ENCODE measurements at regions not wholly inside any gene's neighbourhood (a gene's known extent, or its start where the extent isn't known, plus 50 kb on each side); places are given as distances from the start of the nearest gene placed in this dataset.

DNA sequence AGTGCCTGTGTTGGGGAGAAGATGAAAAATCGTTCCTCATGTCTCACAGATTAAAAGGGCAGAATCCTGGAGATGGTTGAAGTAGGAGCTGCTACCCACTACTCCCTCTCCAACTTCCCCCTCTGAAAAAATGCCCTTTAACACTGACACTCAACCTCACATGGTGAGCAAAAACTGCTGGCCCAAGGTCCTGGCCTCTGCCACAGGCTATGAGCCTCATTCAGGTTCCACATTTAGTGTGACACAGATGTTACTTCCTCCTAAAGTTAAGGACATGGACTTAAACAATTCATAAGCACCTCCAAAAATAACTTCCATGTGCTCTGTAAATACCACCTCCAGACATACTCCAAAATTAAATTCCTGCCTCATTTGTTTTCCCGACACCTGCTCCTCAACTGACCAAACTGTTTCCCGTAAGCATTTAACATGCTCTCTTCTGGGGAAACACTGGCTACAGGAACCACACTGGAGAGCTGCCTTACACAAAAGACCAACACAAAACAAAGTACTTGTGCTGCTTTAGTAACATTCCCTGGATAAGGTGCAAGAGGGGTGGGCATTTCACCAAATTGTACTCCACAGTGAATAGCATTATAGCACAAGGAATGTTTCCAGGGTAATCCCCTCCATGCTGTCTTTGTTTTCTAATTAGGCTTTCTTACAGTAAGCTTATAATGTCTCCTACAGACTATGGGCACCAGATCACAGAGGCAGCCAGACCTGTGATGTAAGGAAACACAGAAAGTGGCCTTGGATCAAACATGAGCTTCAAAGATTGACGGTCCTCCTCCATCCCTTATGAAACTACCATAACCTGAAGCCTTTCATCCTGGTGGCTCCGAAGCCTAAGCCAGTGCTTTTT lies 57.0 kb downstream of the PHLDA1 start:
- intact Hi-C loops (cut with DNase I): no loop called here
- no peak for DNase-seq (ENCODE audit: missing footprints)
- ATAC-seq: peak; percentile 40

DNA sequence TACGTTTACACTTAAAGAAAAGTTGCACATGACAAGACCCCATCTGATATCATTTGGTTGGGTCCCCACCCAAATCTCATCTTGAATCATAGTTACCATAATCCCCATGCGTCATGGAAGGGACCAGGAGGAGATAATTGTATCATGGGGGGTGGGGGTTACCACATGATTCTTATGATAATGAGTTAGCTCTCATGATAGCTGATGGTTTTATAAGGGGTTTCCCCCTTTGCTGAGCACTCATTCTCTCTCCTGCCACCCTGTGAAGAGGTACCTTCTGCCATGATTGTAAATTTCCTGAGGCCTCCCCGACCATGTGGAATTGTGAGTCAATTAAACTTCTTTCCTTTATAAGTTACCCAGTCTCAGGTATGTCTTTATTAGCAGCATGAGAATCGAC lies 60.3 kb downstream of the PHLDA1 start:
- intact Hi-C loops (cut with DNase I): no loop called here
- DNase-seq (ENCODE audit: missing footprints) (no peak), ATAC-seq (no peak)

DNA sequence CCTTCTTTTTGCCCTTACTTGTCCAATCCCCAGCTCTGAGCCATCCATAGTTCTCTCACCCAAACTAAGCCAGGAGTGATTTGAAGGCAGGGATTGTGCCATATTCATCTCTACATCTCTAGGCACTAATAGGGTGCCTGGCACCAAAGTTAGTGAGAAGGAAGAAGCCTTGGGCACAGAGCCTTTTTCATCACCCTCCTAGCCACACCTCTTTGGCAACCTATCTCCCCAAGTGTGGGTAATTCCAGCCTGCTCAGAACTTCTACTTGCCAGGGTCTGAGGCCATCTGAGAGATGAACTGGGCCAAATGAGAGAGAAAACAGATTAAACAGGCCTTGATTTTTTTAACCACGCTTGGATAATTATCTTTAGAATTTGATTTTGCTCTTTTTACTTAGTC lies 61.3 kb downstream of the PHLDA1 start:
- ATAC-seq (no peak), DNase-seq (ENCODE audit: missing footprints) (no peak)
- intact Hi-C loops (cut with DNase I): no loop called here

DNA sequence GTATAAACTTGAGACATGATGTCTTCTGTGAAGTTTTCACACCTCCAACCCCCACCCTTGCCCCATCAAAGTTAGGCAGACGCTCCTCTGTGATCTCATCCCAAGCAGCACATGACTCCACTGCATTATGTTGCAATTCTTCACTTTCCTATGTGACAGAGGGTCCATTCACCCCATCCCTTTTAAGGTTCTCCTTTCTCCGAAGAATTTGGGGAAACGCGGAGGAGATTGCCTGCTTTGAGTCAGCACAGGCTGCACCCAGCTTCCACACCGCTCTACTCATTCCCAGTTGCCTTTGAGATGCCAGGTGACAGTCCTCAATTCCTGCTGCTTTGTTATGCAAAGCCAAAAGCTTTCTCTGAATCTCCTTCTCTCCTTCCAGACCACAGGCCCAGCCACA lies 61.8 kb downstream of the PHLDA1 start:
- DNase-seq (ENCODE audit: missing footprints) (no peak), ATAC-seq (peak; percentile 62)
- intact Hi-C loops (cut with DNase I): no loop called here

- ATAC-seq (no peak), DNase-seq (ENCODE audit: missing footprints) (no peak)
- intact Hi-C loops (cut with DNase I): no loop called here
Observed at GRCh38 chr12:75965661-75966060, 65.9 kb downstream of the PHLDA1 start.

GRCh38 chr12:75964150-75964549 lies 67.4 kb downstream of the PHLDA1 start:
- ATAC-seq (peak; percentile 31), DNase-seq (ENCODE audit: missing footprints) (peak; percentile 74)
- intact Hi-C loops (cut with DNase I): no loop called here

GRCh38 chr12:75961878-75962277 lies 69.7 kb downstream of the PHLDA1 start:
- intact Hi-C loops (cut with DNase I): no loop called here
- DNase-seq (ENCODE audit: missing footprints) (no peak), ATAC-seq (no peak)

GRCh38 chr12:75960954-75961661 lies 70.5 kb downstream of the PHLDA1 start:
- no peak for ATAC-seq
- intact Hi-C loops (cut with DNase I): no loop called here
- no peak for DNase-seq (ENCODE audit: missing footprints)

DNA sequence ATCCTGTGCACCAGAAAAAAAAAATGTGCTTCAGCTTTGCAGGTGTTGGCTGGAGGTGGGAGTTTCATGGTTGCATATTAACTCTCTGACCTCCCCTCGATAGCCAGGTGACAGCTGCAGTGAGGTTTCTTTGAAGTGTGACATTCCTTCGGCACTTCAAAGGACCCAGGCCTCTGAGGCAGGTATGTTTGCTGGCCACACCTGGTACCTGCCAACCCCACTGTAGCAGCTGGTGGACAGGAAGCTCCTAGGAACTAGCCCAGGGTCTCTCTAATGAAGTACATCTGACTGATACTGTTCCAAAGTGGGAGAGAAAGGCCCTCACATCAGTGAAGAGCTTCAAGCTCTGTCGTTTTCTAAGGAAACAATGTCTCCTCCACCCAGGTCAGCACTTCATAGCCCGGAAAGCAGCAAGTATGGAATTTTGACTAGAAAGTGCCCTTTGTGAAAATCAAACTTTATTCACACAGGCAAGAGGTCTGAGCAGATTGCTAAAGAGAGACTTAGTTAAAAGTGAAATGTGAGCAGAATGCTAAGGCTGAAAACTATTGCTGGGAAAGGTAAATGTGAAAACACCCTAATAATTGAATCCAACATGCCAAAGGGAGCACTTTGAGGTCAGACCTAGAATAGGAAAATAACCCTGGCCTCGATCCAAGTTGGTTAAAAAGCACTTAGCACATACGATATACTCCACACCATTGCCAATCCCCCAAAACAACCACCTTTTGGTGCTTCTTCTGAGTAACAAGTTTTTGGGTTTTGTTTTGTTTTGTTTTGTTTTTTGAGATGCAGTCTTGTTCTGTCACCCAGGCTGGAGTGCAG lies 71.3 kb downstream of the PHLDA1 start:
- ATAC-seq: no peak
- no peak for DNase-seq (ENCODE audit: missing footprints)
- intact Hi-C loops (cut with DNase I): no loop called here

DNA sequence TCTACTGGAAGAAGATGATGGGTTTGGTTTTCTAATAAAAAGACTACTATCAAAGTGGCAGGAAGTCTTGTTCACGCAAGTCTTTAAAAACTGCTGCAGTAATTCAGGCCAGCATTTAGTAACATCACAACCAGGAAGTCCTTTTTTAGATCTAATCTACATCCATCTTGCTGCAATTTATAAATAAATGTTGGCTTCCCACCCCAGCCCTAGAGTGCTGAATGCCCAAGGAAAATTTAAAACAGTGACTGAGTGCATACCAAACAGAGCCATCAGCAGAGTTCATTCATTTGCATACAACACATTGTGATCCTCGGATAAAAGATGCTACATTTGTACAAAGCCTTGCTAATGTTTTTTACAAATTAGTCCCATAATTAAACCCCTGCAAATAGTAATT lies 72.1 kb downstream of the PHLDA1 start:
- ATAC-seq (no peak), DNase-seq (ENCODE audit: missing footprints) (no peak)
- intact Hi-C loops (cut with DNase I): no loop called here

DNA sequence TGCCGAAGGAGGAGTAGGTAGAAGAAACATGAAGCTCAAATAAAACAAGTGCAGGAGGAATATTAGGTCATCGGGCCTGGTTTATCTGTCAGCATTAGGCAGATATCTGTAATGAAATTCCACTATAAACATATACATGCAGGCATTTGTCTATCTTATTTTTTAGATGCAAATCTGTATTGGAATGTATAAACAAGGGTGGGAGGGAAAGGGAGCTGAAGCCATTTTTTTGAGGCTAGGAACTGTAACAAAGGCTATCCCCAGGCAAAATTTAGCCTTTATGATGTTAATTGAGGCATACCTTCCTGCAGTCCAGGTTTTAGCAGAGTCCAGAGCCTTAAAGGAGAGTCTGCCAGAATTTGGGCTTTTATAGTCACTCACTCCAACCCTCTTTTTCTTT lies 72.5 kb downstream of the PHLDA1 start:
- intact Hi-C loops (cut with DNase I): no loop called here
- no peak for DNase-seq (ENCODE audit: missing footprints)
- ATAC-seq: no peak

GRCh38 chr12:75955251-75955650 lies 76.3 kb downstream of the PHLDA1 start:
- intact Hi-C loops (cut with DNase I): no loop called here
- DNase-seq (ENCODE audit: missing footprints) (no peak), ATAC-seq (no peak)

GRCh38 chr12:75954749-75955148 lies 76.8 kb downstream of the PHLDA1 start:
- DNase-seq (ENCODE audit: missing footprints): no peak
- intact Hi-C loops (cut with DNase I): loop anchor here (5.0 kb wide), 1 partner anchor 42 kb away; no protein-coding TSS in a partner anchor
- ATAC-seq: no peak

- ATAC-seq (peak; percentile 84), DNase-seq (ENCODE audit: missing footprints) (no peak)
- intact Hi-C loops (cut with DNase I): loop anchor here (5.0 kb wide), 1 partner anchor 42 kb away; no protein-coding TSS in a partner anchor
Observed at GRCh38 chr12:75954041-75954440, 77.5 kb downstream of the PHLDA1 start.

GRCh38 chr12:75953312-75953906 lies 78.2 kb downstream of the PHLDA1 start:
- DNase-seq (ENCODE audit: missing footprints) (no peak), ATAC-seq (peak; percentile 11)
- intact Hi-C loops (cut with DNase I): loop anchor here (5.0 kb wide), 1 partner anchor 41 kb away; no protein-coding TSS in a partner anchor

DNA sequence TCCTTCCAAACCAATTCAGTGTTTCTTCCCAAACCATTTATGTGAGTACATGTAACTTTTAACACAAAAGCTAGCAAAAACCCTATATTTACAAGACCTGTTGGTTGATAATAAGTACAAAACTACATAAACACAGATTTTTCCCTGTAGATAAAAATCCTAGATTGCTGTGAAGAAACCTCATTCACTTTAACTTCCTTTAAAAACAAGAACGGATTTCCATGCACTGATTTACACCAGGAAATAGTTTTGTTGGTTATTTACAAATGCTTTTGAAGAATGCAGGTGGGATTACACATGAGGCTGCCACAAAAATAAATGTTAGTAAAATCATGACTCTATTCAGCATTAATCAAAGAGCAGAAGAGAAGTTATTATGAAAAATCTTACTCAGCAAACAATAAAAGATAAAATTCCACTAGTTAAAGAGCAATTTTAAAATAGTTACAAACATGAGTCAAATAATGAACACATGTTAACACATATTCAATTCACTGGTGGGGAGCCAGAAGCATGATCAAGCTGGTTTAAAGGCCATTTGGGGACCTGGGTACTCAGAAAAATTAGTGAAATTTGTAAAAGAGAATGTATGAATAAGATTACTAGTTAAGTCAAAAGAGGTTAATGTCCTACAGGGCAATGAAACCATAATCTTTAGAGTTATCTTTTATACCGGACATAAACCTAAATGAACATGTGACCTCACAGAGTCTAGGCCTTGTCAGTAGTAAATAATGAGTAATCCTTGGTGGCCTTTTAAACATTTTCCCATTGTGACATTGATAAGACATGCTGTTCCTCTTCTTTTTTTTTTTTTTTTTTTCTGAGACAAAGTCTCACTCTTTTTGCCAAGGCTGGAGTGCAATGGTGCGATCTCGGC lies 79.9 kb downstream of the PHLDA1 start:
- DNase-seq (ENCODE audit: missing footprints) (no peak), ATAC-seq (no peak)
- intact Hi-C loops (cut with DNase I): loop anchor here (5.0 kb wide), 1 partner anchor 39 kb away; no protein-coding TSS in a partner anchor

DNA sequence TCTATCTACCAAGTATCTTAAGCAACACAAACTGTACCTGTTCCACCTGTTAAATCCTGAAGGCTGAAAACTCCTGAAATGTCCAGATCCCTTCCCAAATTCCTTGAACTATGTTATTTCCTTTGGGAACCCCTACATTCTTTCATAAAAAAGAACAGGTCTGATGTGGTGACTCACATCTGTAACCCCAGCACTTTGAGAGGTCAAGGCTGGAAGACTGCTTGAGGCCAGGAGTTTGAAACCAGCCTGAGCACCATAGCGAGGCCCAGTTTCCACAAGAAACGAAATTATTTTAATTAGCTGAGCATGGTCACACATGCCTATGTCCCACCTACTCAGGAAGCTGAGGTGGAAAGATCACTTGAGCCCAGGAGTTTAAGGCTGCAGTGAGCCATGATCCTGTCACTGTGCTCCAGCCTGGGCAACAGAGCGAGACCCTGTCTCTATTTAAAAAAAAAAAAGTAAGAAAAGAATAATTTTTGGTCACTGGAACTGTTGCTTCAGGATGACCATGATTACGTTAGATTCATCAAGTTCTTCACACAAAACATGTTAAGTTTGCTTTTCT lies 84.3 kb downstream of the PHLDA1 start:
- ATAC-seq (no peak), DNase-seq (ENCODE audit: missing footprints) (no peak)
- intact Hi-C loops (cut with DNase I): no loop called here

- ATAC-seq (no peak), DNase-seq (ENCODE audit: missing footprints) (no peak)
- intact Hi-C loops (cut with DNase I): no loop called here
Observed at GRCh38 chr12:75945581-75945980, 86.0 kb downstream of the PHLDA1 start.

Data from Right ventricle myocardium inferior (tissue), 1 donor.